ENCODE measurements at regions not wholly inside any gene's neighbourhood (a gene's known extent, or its start where the extent isn't known, plus 50 kb on each side); places are given as distances from the start of the nearest gene placed in this dataset.

- no peak for DNase-seq
Measured at GRCh38 chr2:235265348-235265965, 228.4 kb upstream of the AGAP1 start.

- no peak for DNase-seq
Measured at GRCh38 chr2:235267251-235267650, 226.6 kb upstream of the AGAP1 start.

GRCh38 chr2:235268535-235268934 lies 225.3 kb upstream of the AGAP1 start:
- DNase-seq = no peak

- no peak for DNase-seq
Measured at GRCh38 chr2:235270291-235270690, 223.6 kb upstream of the AGAP1 start.

- DNase-seq = no peak
Measured at GRCh38 chr2:235270956-235271355, 222.9 kb upstream of the AGAP1 start.

- DNase-seq = no peak
Measured at GRCh38 chr2:235271936-235272335, 221.9 kb upstream of the AGAP1 start.

- DNase-seq = peak; percentile 51
Measured at GRCh38 chr2:235274023-235274422, 219.8 kb upstream of the AGAP1 start.

GRCh38 chr2:235277485-235277884 lies 216.4 kb upstream of the AGAP1 start:
- no peak for DNase-seq

GRCh38 chr2:235278771-235279355 lies 215.0 kb upstream of the AGAP1 start:
- no peak for DNase-seq

- no peak for DNase-seq
Measured at GRCh38 chr2:235279965-235280364, 213.9 kb upstream of the AGAP1 start.

- no peak for DNase-seq
Measured at GRCh38 chr2:235283246-235283645, 210.6 kb upstream of the AGAP1 start.

- no peak for DNase-seq
Measured at GRCh38 chr2:235286622-235287374, 207.0 kb upstream of the AGAP1 start.

- DNase-seq = no peak
Measured at GRCh38 chr2:235287375-235287733, 206.5 kb upstream of the AGAP1 start.

- DNase-seq = no peak
Measured at GRCh38 chr2:235291461-235291860, 202.4 kb upstream of the AGAP1 start.

GRCh38 chr2:235293061-235293460 lies 200.8 kb upstream of the AGAP1 start:
- no peak for DNase-seq

GRCh38 chr2:235295831-235296230 lies 198.0 kb upstream of the AGAP1 start:
- no peak for DNase-seq

- DNase-seq = peak; percentile 0
Measured at GRCh38 chr2:235300368-235301201, 193.3 kb upstream of the AGAP1 start.

- DNase-seq = no peak
Measured at GRCh38 chr2:235301202-235302076, 192.4 kb upstream of the AGAP1 start.

- no peak for DNase-seq
Measured at GRCh38 chr2:235302263-235302662, 191.6 kb upstream of the AGAP1 start.

- DNase-seq = no peak
Measured at GRCh38 chr2:235303499-235304291, 190.1 kb upstream of the AGAP1 start.

- no peak for DNase-seq
Measured at GRCh38 chr2:235305678-235306077, 188.2 kb upstream of the AGAP1 start.

- no peak for DNase-seq
Measured at GRCh38 chr2:235311044-235311443, 182.8 kb upstream of the AGAP1 start.
